ENCODE measurements at regions not wholly inside any gene's neighbourhood (a gene's known extent, or its start where the extent isn't known, plus 50 kb on each side); places are given as distances from the start of the nearest gene placed in this dataset.

DNA sequence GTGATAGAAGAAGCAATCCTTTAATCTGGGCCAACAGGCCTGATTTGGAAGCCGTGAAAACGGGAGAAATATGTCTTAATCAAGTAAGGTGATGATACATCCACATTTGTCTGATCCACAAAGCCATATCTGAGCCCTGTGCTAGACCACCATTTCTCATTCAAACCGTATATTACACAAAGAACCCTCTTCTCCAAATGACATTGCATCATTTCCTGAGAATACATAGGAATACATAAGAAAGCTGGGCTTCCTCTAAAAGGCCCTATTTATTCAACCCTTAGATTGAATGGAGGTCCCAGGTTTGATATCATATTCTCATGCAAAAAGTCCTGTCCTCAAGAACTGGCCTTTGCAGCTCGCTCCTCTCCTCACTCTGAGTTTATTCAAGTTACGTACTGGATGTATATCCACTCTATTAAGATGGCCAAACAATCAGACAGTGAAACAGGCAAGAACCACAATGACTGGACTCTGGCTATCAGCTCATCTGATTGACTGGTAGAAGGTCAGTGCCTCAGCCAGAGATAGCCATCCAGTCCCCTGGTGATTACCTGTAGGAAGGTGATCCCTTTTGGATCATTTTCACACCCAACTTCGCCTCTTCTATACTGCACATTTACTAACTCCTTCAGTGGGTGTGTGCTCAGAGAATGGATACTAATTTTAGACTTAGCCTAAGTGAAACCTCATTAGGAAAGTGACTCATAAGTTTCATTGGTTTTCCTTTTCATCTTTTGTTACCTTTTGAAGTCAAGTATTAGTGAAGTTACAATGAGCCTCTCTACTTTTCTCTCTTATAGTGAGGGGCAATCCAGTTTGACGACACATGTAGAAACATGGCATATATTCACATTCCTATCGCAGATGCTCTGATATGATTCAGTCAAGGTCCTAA is 167.6 kb upstream of the WWC1 start (continued):
- TF ChIP-seq, protein P1, sequence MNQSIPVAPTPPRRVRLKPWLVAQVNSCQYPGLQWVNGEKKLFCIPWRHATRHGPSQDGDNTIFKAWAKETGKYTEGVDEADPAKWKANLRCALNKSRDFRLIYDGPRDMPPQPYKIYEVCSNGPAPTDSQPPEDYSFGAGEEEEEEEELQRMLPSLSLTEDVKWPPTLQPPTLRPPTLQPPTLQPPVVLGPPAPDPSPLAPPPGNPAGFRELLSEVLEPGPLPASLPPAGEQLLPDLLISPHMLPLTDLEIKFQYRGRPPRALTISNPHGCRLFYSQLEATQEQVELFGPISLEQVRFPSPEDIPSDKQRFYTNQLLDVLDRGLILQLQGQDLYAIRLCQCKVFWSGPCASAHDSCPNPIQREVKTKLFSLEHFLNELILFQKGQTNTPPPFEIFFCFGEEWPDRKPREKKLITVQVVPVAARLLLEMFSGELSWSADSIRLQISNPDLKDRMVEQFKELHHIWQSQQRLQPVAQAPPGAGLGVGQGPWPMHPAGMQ (IDR thresholded peaks at IDR 0.05; ENCODE audit: borderline replicate concordance): no peak
- 0 out of 4 replicates have a peak, but pooled peaks of 1 of the 2 experiments have one; percentile 64 for TF ChIP-seq CEBPB (IDR thresholded peaks at IDR 0.05; ENCODE audit: borderline replicate concordance in 1 of 2, low read depth in 2 of 2, low read length in 2 of 2)
- TF ChIP-seq RB1 (IDR thresholded peaks at IDR 0.05; ENCODE audit: borderline replicate concordance): no peak
- TF ChIP-seq MTA3 (IDR thresholded peaks at IDR 0.05; ENCODE audit: borderline replicate concordance, low read length): peak; percentile 88
- TF ChIP-seq MYB (IDR thresholded peaks at IDR 0.05; ENCODE audit: borderline replicate concordance, low read depth, low read length): no peak
- TF ChIP-seq FOXM1 (IDR thresholded peaks at IDR 0.05; ENCODE audit: low read depth, low read length): peak; percentile 85; the same call in 1 of the 2 replicates
- no peak; a peak in 1 of 4 replicates for TF ChIP-seq BHLHE40 (IDR thresholded peaks at IDR 0.05; ENCODE audit: borderline replicate concordance in 1 of 2, low read depth in 2 of 2, low read length in 1 of 2)
- TF ChIP-seq SUZ12 (IDR thresholded peaks at IDR 0.05; ENCODE audit: unreplicated experiment): no peak
- no peak for TF ChIP-seq FOS (IDR thresholded peaks at IDR 0.05; ENCODE audit: borderline replicate concordance, extremely low read depth, insufficient read length)
- peak; percentile 71 for TF ChIP-seq ZBED1 (IDR thresholded peaks at IDR 0.05; ENCODE audit: borderline replicate concordance)
- no peak for TF ChIP-seq NBN (IDR thresholded peaks at IDR 0.05)
- no peak for TF ChIP-seq E2F8 (IDR thresholded peaks at IDR 0.05; ENCODE audit: low read depth, partially characterized antibody)
- TF ChIP-seq NR2F1 (conservative IDR thresholded peaks at IDR 0.05): no peak
- TF ChIP-seq ZNF217 (IDR thresholded peaks at IDR 0.05): no peak
- TF ChIP-seq, protein P2, sequence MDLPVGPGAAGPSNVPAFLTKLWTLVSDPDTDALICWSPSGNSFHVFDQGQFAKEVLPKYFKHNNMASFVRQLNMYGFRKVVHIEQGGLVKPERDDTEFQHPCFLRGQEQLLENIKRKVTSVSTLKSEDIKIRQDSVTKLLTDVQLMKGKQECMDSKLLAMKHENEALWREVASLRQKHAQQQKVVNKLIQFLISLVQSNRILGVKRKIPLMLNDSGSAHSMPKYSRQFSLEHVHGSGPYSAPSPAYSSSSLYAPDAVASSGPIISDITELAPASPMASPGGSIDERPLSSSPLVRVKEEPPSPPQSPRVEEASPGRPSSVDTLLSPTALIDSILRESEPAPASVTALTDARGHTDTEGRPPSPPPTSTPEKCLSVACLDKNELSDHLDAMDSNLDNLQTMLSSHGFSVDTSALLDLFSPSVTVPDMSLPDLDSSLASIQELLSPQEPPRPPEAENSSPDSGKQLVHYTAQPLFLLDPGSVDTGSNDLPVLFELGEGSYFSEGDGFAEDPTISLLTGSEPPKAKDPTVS (IDR thresholded peaks at IDR 0.05; ENCODE audit: low read depth, low read length): no peak
- TF ChIP-seq CEBPZ (IDR thresholded peaks at IDR 0.05; ENCODE audit: low read depth, low read length): no peak
- no peak; a peak in 1 of 4 replicates for TF ChIP-seq EP300 (IDR thresholded peaks at IDR 0.05; ENCODE audit: borderline replicate concordance in 1 of 2, control insufficient read depth in 1 of 2, low read depth in 2 of 2, low read length in 2 of 2)
- TF ChIP-seq, protein P3, sequence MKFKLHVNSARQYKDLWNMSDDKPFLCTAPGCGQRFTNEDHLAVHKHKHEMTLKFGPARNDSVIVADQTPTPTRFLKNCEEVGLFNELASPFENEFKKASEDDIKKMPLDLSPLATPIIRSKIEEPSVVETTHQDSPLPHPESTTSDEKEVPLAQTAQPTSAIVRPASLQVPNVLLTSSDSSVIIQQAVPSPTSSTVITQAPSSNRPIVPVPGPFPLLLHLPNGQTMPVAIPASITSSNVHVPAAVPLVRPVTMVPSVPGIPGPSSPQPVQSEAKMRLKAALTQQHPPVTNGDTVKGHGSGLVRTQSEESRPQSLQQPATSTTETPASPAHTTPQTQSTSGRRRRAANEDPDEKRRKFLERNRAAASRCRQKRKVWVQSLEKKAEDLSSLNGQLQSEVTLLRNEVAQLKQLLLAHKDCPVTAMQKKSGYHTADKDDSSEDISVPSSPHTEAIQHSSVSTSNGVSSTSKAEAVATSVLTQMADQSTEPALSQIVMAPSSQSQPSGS (IDR thresholded peaks at IDR 0.05; ENCODE audit: low read length): peak; percentile 85

All from GM12878 (cell line).